K562 (cell line): ENCODE measurements at regions not wholly inside any gene's neighbourhood (a gene's known extent, or its start where the extent isn't known, plus 50 kb on each side); places are given as distances from the start of the nearest gene placed in this dataset.

Experiments
- ATAC-seq: fragments of 200-7000 bp; cut with Tn5 transposase; 3 replicates; pipeline ENCODE4 v1.9.1; 2020; ENCODE audit warnings: moderate library complexity
- BruUV-seq: library from RNA; stranded (reverse); fragments of 400-500 nt; replicated peaks from 2 replicates; lab custom pipeline; 2021; lab: Mats Ljungman, UMichigan
- CTCF ChIA-PET: fragments of 300-600 bp; formaldehyde crosslinking; extraction: SDS; loops from one replicate; lab custom pipeline; 2021; ENCODE audit warnings: low intra/inter-chr PET ratio; lab: Yijun Ruan, JAX
- POLR2A ChIA-PET: fragments of 300-600, 350-650 bp; sonication (Branson Sonifier 250); formaldehyde crosslinking; extraction: SDS; loops from one replicate; lab custom pipeline; 2021; ENCODE audit warnings: antibody characterized with exemption, inconsistent platforms; lab: Yijun Ruan, JAX
- DNase-seq, 4 experiments: peaks; one replicate each; pipeline versions ENCODE4 v3.0.0 to v3.0.0-alpha.2; 2011 to 2018; ENCODE audit warnings: low spot score in 3 of 4, mixed read lengths in 3 of 4; ENCODE audit errors: extremely low read depth in 1 of 4
- FAIRE-seq: peaks from 2 replicates; lab custom pipeline; 2011; peaks lifted over from hg19 to GRCh38; lab: Jason Lieb, UNC
- H2AFZ ChIP-seq: 2 replicates; pipeline ENCODE4 v1.6.0; 2011; ENCODE audit warnings: low read depth, low read length, control low read depth, inconsistent platforms
- H3K27ac ChIP-seq: fragments of 200-600 bp; 3 replicates; pipeline ENCODE4 v1.8.0; 2011; ENCODE audit warnings: low read depth, mild to moderate bottlenecking, control low read depth, inconsistent platforms, low read length, moderate library complexity, mixed read lengths; ENCODE audit errors: extremely low read depth
- H3K27me3 ChIP-seq, 2 experiments: fragments of 300-600 bp in 1 of 2; 2 replicates in 1 of 2; 3 replicates in 1 of 2; pipeline versions ENCODE4 v1.6.0 to v1.8.0; 2011; ENCODE audit warnings: inconsistent platforms in 2 of 2, low read length in 2 of 2, mild to moderate bottlenecking in 1 of 2, mixed read lengths in 1 of 2, moderate library complexity in 1 of 2; ENCODE audit not compliant: control insufficient read depth in 2 of 2, insufficient read depth in 2 of 2
- H3K36me3 ChIP-seq: fragments of 300-600 bp; 3 replicates; pipeline ENCODE4 v1.8.0; 2011; ENCODE audit warnings: mild to moderate bottlenecking, low read length, inconsistent platforms; ENCODE audit not compliant: control insufficient read depth, insufficient read depth
- H3K4me1 ChIP-seq, 2 experiments: fragments of 200-600 bp in 1 of 2; replicated peaks in 1 of 2; 2 replicates in 1 of 2; 3 replicates in 1 of 2; pipeline versions ENCODE4 v1.5.1 to v1.8.0; 2011; ENCODE audit warnings: inconsistent platforms in 2 of 2, low read length in 2 of 2, mild to moderate bottlenecking in 1 of 2, mixed read lengths in 1 of 2, moderate library complexity in 1 of 2; ENCODE audit not compliant: control insufficient read depth in 2 of 2, insufficient read depth in 2 of 2
- H3K4me2 ChIP-seq: 2 replicates; pipeline ENCODE4 v1.6.1; 2011; ENCODE audit warnings: low read length, control low read depth, inconsistent platforms, mixed read lengths; ENCODE audit not compliant: insufficient read depth
- H3K4me3 ChIP-seq: fragments of 200-600 bp; sonication (generic), shearing (Covaris generic); 2 replicates; pipeline ENCODE4 v1.5.1; 2016; ENCODE audit warnings: control low read depth, inconsistent platforms
- H3K79me2 ChIP-seq: fragments of 200-600 bp; 3 replicates; pipeline ENCODE4 v1.8.0; 2011; ENCODE audit warnings: low read length, inconsistent platforms; ENCODE audit not compliant: control insufficient read depth, insufficient read depth
- H3K9ac ChIP-seq, 2 experiments: 2 replicates each; pipeline versions ENCODE4 v1.6.0 to v1.6.1; 2011; ENCODE audit warnings: low read depth in 2 of 2, low read length in 2 of 2, control low read depth in 1 of 2, inconsistent platforms in 1 of 2, mild to moderate bottlenecking in 1 of 2, mixed read lengths in 1 of 2; ENCODE audit not compliant: insufficient read depth in 1 of 2
- H3K9me1 ChIP-seq: one replicate; pipeline ENCODE4 v1.6.0; 2011; ENCODE audit warnings: inconsistent platforms, mild to moderate bottlenecking, low read length, moderate library complexity; ENCODE audit not compliant: control insufficient read depth, insufficient read depth
- H3K9me3 ChIP-seq: replicated peaks from 2 replicates; pipeline ENCODE4 v1.5.1; 2011; ENCODE audit warnings: low read depth, low read length, inconsistent platforms; ENCODE audit not compliant: control insufficient read depth, insufficient read depth
- H4K20me1 ChIP-seq: replicated peaks from 2 replicates; pipeline ENCODE4 v1.6.1; 2011; ENCODE audit warnings: low read length, inconsistent platforms, mixed read lengths; ENCODE audit not compliant: control insufficient read depth, insufficient read depth
- BCOR ChIP-seq: fragments of 450-650 bp; IDR thresholded peaks from 2 replicates; pipeline ENCODE4 v1.6.1; 2016
- CHAMP1 ChIP-seq: fragments of 450-650 bp; IDR thresholded peaks from 2 replicates; pipeline ENCODE4 v1.6.1; 2016; ENCODE audit warnings: mild to moderate bottlenecking
- CREM ChIP-seq: IDR thresholded peaks from 2 replicates; pipeline ENCODE4 v1.6.1; 2014; ENCODE audit warnings: antibody characterized with exemption, low read depth
- FIP1L1 ChIP-seq: fragments of 200-400 bp; formaldehyde crosslinking; IDR thresholded peaks from 2 replicates; pipeline ENCODE4 v1.6.1; 2018; ENCODE audit warnings: mild to moderate bottlenecking, low read depth, low read length; ENCODE audit not compliant: poor library complexity, severe bottlenecking
- MBD1 ChIP-seq: fragments of 250-450 bp; sonication (Bioruptor Pico); IDR thresholded peaks from 2 replicates; pipeline ENCODE4 v1.8.0; 2022; ENCODE audit warnings: inconsistent platforms
- PHF8 ChIP-seq: fragments of 200-600 bp; sonication (generic); IDR thresholded peaks from 2 replicates; pipeline ENCODE4 v1.6.1; 2012; ENCODE audit warnings: mixed run types, mild to moderate bottlenecking, inconsistent platforms, low read length, moderate library complexity, borderline replicate concordance
- ZNF316 ChIP-seq: fragments of 450-650 bp; IDR thresholded peaks from 2 replicates; pipeline ENCODE4 v1.6.1; 2016
- ZNF764 ChIP-seq: fragments of 250-450 bp; sonication (Bioruptor Pico); IDR thresholded peaks from 2 replicates; pipeline ENCODE4 v1.4.0; 2020; ENCODE audit warnings: low read depth, mild to moderate bottlenecking, moderate library complexity
- ZNF780A ChIP-seq: fragments of 250-450 bp; sonication (Bioruptor Pico); IDR thresholded peaks from 2 replicates; pipeline ENCODE4 v1.5.0; 2021; ENCODE audit warnings: mild to moderate bottlenecking
- in situ Hi-C: fragments of 300-500 bp; cut with MboI; formaldehyde crosslinking; loops from 4 replicates; pipeline ENCODE4 v1.15.0; 2018; ENCODE audit warnings: inconsistent platforms, mixed read lengths
- intact Hi-C: fragments of 100-400 bp; cut with micrococcal nuclease; formaldehyde crosslinking; loops from 2 replicates; pipeline ENCODE4 v1.14.2; 2022

GRCh38 chr4:31445526-31445925, 725.4 kb downstream of the PCDH7 start (continued):
- no peak for TF ChIP-seq CHAMP1
- no peak for TF ChIP-seq ZNF780A (CRISPR knock-in tag)
- no peak for TF ChIP-seq CREM
- TF ChIP-seq BCOR, result no peak
- TF ChIP-seq ZNF764 (CRISPR knock-in tag), result no peak
- TF ChIP-seq PHF8, result no peak

- intact Hi-C loops (no loop called here), in situ Hi-C loops (no loop called here)
- no peaks in the 10 kb centered on the region for H3K9me3 ChIP-seq
- no TSS peak for BruUV-seq
- no peak overlapping the region for H2AFZ ChIP-seq
- no peaks in the 10 kb centered on the region for H3K36me3 ChIP-seq
- TF ChIP-seq FIP1L1 (no peak), ZNF316 (no peak), MBD1 (no peak)
- no peak for ATAC-seq
- no peaks in the 10 kb centered on the region for H3K79me2 ChIP-seq
- FAIRE-seq, result no peak
- POLR2A ChIA-PET, result no interaction called here
- CTCF ChIA-PET, result no interaction called here
- H3K27ac ChIP-seq, result no peak overlapping the region
- no peaks in the 10 kb centered on the region for H3K27me3 ChIP-seq
- H3K9ac ChIP-seq, result no peak overlapping the region
- no peak for DNase-seq
- no peak overlapping the region for H3K4me3 ChIP-seq
- no peak overlapping the region for H3K4me2 ChIP-seq
- H3K4me1 ChIP-seq, result no peaks in the 10 kb centered on the region
- H3K9me1 ChIP-seq, result no peaks in the 10 kb centered on the region
- H4K20me1 ChIP-seq, result no peaks in the 10 kb centered on the region
These were observed 735.4 kb downstream of the PCDH7 start for GRCh38 chr4:31455612-31456011.
